Esophagus mucosa (tissue), 1 donor: ENCODE measurements at regions not wholly inside any gene's neighbourhood (a gene's known extent, or its start where the extent isn't known, plus 50 kb on each side); places are given as distances from the start of the nearest gene placed in this dataset.
"Not testable (repeated sequence)": the region's sequence is repeated elsewhere in the genome, so short reads cannot be mapped to it uniquely, and the experiment has no call there.

Experiments used
- ATAC-seq: fragments of 200-7000 bp; cut with Tn5 transposase; one replicate; pipeline ENCODE4 v1.9.1; 2020
- donor health status: DM: yes; HTN: yes; CAD: no.

DNA sequence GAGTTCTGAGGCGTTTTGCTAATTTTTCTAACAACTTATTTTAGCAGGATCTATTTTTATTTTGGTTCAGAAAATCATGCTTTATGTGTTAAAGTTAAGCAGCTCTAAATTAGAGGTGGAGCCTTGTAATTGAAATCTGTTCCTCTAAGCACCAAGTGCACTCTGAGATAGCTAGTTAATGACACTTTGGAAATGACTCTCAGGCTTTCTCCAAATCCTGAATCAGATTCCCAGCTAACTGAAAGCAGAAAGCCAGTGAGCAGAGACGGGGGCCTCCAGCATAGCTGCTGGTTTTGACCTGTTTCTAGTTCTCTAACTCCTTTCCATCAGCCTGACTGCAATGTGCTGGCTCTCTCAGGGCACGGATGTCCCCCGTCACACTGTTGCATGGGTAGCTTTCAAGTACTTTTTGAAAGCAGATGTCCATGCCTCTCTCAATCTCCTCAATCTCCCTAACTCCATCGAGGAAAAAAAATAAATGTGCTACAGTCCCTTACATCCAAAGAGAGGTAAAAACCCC is 326.5 kb downstream of the SATB2 start:
- ATAC-seq = no peak

DNA sequence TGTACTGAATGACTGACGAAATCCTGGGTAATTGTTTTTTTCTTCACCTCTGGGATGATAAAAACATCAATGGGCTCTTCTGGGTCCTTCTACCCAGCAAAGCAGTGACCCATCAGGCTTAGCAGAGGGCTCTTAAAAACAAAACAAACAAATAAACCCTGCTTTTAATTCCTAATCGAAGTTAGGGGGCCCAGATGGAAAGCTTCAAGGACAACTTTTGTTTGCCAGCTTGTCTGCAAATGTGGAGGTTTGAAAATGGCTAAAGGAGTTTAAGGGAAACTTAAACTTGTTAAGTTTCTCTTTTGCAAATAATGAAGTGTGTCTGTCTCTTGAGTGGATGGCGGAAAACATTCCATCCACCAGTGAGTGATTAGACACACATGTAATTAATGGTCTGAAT is 327.2 kb downstream of the SATB2 start:
- no peak for ATAC-seq

DNA sequence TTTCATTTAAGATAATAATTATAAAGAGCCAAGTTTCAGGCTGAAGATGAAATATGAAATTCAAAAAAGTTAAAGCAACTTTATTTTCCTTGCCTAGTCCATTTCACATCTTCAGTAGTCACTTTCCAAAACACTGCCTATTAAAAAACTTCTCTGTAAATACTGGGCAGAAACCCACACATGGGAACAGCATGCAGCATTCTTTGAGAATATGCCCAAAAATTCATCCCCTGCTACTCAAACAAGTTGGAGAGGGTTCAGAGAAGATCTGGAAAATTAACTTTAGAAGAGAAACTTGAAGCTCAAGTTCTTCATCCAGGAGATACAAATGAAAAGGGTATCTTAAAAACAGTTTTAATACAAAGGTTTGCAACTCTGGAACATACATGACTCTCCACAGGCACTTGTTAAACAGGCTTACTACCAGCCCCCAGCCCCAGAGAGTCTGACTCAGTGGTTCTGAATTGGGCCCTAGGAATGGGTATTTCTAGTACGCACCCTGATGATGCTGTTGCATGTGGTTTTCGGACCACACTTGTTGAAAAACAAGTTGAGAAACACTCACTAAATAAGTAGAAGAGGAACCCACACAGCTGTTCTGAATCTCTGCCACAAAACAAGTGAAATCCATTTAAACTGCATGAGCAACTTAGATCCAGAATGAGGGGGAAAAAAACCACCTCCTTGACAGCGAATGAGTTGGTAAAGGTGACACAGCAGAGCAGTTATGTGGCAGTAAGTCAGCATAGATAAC is 329.1 kb downstream of the SATB2 start:
- no peak for ATAC-seq

- no peak for ATAC-seq
Measured at GRCh38 chr2:199119796-199120195, 337.9 kb downstream of the SATB2 start.

GRCh38 chr2:199118673-199119112 is 339.0 kb downstream of the SATB2 start:
- ATAC-seq = no peak

- no peak for ATAC-seq
Measured at GRCh38 chr2:199115169-199115568, 342.6 kb downstream of the SATB2 start.

- no peak for ATAC-seq
Measured at GRCh38 chr2:199113111-199113510, 344.6 kb downstream of the SATB2 start.

DNA sequence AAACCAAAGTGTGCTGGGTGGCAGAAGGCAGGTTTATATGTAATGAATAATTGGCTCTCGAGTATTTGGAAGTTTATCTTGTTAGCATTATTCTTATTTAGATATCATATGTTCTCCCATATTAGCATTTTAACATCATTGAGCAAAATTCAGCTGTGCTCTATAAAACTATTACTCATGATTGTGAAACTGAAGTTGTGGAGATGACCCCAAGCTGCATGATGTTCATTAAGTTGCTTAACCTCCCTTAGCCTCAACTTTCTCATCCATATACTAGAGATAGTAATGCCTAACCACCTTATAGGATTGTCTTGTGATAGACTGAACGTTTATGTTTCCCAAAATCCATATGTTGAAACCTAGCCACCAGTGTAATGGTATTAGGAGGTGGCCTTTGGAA is 346.3 kb downstream of the SATB2 start:
- no peak for ATAC-seq

DNA sequence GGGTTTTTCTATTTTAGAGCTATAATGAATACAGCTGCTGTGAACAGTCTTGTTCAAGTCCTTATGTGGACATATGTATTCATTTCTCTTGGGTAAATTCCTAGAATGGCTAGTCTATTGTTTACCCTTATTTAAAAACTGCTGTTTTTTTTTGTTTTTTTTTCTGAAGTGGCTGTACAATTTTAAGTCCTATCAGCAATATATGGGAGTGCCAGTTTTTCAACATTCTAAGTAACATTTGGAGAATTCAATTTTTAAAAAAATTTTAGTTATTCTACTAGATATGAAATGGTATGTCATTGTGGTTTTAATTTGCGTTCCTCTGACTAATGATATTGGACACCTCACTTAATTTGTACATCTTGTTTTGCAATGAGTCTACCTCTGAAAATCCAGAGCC is 349.7 kb downstream of the SATB2 start:
- ATAC-seq = no peak

GRCh38 chr2:199105826-199106225 is 351.9 kb downstream of the SATB2 start:
- ATAC-seq = no peak

GRCh38 chr2:199101487-199101886 is 356.3 kb downstream of the SATB2 start:
- ATAC-seq = no peak

DNA sequence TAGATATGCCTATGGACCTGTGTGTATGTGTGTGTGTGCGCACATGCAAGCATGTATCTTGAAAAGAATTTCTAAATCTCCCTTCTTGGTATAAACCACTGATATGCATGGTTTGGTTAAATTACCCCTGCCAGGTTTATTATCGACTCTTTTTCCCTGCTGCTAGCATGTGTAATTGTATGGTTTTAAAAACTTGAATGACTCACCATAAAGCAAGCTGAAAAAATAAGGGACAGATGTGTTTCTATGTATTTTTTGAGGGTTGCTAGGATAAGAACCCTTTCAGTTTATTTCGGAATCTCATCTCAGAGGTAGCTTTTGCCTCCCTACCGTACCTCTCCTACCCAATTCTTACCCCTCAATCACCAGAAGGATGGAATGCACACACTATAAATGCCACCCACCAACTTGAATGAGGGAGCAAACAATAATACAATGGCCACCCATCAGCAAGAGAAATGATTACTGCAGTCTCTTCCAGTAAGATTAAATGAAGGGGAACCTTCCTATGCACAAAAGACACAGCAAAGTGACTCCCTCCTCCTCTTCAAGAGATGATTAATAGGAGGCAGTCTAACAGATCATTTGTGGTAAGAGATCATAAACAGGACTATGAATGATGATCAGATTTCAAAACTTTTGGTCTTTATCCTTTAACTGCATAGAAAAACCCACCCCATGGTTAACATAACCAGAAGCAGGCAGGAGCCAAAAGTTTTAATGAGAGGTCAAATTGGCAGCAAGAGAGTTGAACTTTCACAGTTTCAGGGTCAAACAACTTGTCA is 357.2 kb downstream of the SATB2 start:
- no peak for ATAC-seq

DNA sequence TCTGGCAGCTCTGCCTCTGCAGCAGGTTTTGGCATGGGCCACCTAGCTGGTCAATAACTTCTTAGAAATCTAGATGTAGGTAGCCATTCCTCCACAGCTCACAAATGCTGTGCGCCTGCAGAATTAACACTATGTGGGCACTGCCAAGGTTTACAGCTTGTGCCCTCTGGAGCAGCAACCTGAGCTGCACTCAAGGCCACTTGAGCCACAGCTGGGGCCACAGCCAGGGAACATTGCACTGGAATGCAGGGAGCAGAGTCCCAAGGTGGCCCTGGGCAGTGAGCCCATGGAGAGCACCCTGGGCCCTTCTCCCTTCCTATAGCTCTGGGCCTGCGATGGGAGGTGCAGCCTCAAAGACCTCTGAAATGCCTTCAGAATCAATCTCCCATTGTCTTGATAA is 365.3 kb downstream of the SATB2 start:
- no peak for ATAC-seq

- no peak for ATAC-seq
Measured at GRCh38 chr2:199085261-199085660, 372.5 kb downstream of the SATB2 start.

GRCh38 chr2:199070322-199070949 is 387.3 kb downstream of the SATB2 start:
- ATAC-seq = no peak

DNA sequence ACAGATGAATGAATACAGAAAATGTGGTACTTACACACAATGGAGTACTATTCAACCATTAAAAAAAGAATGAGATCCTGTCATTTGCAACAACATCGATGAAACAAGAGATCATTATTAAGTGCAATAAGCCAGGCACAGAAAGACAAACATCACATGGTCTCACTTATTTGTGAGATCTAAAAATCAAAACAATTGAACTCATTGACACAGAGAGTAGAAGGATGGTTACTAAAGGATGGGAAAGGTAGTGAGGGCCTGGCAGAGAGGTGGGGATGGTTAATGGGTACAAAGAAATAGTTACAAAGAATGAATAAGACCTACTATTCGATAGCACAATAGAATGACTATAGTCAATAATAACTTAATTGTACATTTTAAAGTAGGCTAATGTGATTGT is 393.5 kb downstream of the SATB2 start:
- no peak for ATAC-seq

DNA sequence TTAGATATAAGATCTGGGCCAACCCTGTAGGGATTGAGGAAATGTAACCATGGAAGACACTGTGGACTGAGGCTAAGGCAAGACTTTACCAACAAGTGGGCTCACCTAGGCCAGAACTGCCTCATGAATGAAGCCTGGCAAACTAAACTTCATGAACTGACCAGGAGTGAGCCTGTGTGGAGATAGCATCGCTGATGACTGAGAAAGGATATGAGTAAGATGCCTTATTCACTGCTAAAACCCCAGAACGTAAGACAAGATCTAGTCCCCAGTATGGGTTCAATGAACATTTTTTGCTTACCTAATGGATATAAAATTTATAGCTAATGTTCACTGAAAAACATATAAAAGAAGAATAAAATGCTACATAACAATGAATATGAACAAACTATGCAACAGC is 399.8 kb downstream of the SATB2 start:
- no peak for ATAC-seq

- ATAC-seq = no peak
Measured at GRCh38 chr2:199055336-199055735, 402.4 kb downstream of the SATB2 start.

DNA sequence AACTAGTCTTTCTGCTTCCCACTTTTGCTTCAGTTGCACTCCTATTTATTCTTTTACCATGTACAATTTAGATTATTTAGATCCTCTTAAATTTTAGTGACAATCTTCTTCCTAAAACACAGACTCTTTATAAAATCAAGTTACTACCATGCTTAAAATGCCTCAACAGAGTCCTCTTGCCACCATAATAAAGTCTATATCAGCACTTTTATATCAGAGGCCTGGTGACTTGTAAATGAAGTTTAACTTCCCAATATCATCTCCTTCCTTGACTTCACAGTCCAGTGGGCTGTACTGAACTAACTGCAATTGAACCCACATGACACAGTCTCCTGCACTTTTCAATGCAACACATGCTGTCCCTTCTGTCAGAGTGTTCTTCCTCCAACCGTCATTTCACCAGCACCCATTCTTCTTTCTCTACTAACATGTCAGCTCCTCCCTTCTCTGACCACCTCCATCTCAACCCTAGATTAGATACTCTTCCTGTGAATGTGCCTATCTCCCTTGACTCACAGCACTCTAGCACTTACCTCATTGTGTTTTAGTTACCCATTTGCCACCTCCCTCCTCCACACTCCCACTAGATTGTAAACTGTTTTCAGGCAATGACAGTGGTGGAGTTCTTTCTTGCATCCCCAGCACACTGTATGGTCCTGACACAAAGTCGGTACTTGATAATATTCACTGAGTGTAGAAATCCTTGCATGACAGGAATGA is 414.9 kb downstream of the SATB2 start:
- ATAC-seq = no peak

DNA sequence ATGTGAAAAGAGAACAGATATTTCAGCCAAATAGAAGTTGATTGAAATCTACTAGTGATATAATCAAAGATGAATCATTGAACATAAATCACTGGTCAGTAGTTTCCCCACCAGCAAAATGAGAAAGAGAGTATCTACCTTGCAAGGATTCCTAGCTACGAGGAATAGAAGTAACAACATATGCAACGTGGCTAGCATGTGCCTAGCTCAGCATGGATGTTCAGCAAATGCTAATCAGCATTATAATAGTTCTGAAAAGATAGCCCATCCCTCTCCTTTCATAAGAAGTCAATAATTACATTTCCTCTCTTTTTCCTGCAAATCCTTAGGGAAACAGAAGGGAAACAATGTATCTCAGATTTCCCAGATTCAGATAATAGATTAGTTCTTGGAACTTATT is 417.2 kb downstream of the SATB2 start:
- no peak for ATAC-seq

GRCh38 chr2:199033761-199034160 is 424.0 kb downstream of the SATB2 start:
- ATAC-seq = not testable (repeated sequence)

GRCh38 chr2:199025146-199025545 is 432.6 kb downstream of the SATB2 start:
- ATAC-seq = no peak

DNA sequence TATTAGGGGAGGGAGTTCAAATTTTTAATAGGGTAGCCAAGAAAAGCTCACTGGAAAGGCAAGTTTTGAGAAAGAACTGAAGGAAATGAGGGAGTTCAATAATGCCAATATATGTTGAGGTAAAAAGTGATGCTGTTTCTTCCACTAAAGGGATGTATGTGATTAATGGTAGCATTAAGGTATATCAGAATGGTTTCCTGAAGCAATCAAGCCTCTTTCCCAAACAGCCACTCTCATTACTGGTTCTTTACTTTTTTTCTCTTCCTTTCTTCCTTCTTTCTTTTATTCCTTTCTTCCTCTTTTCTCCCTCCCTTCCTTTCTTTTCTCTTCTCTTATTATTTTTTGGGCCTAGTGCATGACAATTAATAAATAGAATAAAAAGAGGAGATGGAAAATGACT is 433.5 kb downstream of the SATB2 start:
- no peak for ATAC-seq
